ENCODE measurements at regions not wholly inside any gene's neighbourhood (a gene's known extent, or its start where the extent isn't known, plus 50 kb on each side); places are given as distances from the start of the nearest gene placed in this dataset.

GRCh38 chr7:54342458-54342857 lies 199.7 kb upstream of the VSTM2A start:
- TF ChIP-seq, protein P1, sequence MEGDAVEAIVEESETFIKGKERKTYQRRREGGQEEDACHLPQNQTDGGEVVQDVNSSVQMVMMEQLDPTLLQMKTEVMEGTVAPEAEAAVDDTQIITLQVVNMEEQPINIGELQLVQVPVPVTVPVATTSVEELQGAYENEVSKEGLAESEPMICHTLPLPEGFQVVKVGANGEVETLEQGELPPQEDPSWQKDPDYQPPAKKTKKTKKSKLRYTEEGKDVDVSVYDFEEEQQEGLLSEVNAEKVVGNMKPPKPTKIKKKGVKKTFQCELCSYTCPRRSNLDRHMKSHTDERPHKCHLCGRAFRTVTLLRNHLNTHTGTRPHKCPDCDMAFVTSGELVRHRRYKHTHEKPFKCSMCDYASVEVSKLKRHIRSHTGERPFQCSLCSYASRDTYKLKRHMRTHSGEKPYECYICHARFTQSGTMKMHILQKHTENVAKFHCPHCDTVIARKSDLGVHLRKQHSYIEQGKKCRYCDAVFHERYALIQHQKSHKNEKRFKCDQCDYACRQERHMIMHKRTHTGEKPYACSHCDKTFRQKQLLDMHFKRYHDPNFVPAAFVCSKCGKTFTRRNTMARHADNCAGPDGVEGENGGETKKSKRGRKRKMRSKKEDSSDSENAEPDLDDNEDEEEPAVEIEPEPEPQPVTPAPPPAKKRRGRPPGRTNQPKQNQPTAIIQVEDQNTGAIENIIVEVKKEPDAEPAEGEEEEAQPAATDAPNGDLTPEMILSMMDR (IDR thresholded peaks at IDR 0.05; ENCODE audit: insufficient read depth, low read depth, low read length) = no peak
- H3K4me3 ChIP-seq (ENCODE audit: low read depth, low read length) = no peak overlapping the region
- DNase-seq (ENCODE audit: low read depth) = no peak

DNA sequence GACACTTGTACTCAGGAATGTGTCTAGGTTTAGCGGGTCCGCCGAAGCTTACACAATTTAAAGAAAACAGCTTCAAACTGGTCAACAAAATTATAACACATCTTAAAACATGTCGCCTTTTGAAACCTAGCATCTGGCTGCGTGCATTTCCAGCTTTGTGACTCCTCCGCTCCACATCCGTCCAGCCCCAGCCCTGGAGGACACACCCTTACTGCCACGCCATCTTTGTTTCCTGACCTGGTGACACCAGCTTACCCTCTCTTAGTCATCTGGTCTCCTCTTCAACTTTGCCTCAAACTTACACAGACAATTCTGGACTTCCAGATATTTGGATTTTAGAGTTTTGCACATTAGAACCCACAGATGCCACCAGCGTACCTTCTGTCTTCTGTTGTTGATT lies 198.7 kb upstream of the VSTM2A start:
- no peak overlapping the region for H3K4me3 ChIP-seq (ENCODE audit: low read depth, low read length)
- DNase-seq (ENCODE audit: low read depth) = peak; percentile 6
- TF ChIP-seq, protein P1 (IDR thresholded peaks at IDR 0.05; ENCODE audit: insufficient read depth, low read depth, low read length) = no peak

- TF ChIP-seq, protein P1 (IDR thresholded peaks at IDR 0.05; ENCODE audit: insufficient read depth, low read depth, low read length) = no peak
- no peak overlapping the region for H3K4me3 ChIP-seq (ENCODE audit: low read depth, low read length)
- no peak for DNase-seq (ENCODE audit: low read depth)
Measured at GRCh38 chr7:54345746-54346145, 196.4 kb upstream of the VSTM2A start.

- no peak for DNase-seq (ENCODE audit: low read depth)
- H3K4me3 ChIP-seq (ENCODE audit: low read depth, low read length) = no peak overlapping the region
- TF ChIP-seq, protein P1 (IDR thresholded peaks at IDR 0.05; ENCODE audit: insufficient read depth, low read depth, low read length) = no peak
Measured at GRCh38 chr7:54349229-54349628, 192.9 kb upstream of the VSTM2A start.

- TF ChIP-seq, protein P1 (IDR thresholded peaks at IDR 0.05; ENCODE audit: insufficient read depth, low read depth, low read length) = no peak
- DNase-seq (ENCODE audit: low read depth) = peak; percentile 21
- no peak overlapping the region for H3K4me3 ChIP-seq (ENCODE audit: low read depth, low read length)
Measured at GRCh38 chr7:54354436-54354835, 187.7 kb upstream of the VSTM2A start.

DNA sequence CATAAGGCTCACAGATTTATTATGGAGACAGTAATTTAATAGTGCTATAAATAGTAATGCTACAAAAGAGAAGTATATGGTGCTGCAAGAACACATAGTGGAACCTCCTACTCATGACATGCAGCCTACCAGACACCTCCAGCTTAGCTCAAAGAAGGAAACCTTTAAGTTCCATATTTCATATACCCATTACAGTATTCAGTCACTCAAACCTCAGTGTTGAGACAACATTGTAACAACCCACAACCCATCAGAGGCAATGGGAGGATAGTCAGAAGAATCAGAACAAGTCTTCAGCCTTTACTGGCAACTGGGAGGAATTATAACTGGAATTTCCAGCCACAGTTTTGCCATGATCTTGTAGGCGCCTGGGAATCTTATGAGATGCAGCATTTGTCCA lies 186.3 kb upstream of the VSTM2A start:
- no peak for DNase-seq (ENCODE audit: low read depth)
- H3K4me3 ChIP-seq (ENCODE audit: low read depth, low read length) = no peak overlapping the region
- TF ChIP-seq, protein P1 (IDR thresholded peaks at IDR 0.05; ENCODE audit: insufficient read depth, low read depth, low read length) = no peak

- no peak overlapping the region for H3K4me3 ChIP-seq (ENCODE audit: low read depth, low read length)
- TF ChIP-seq, protein P1 (IDR thresholded peaks at IDR 0.05; ENCODE audit: insufficient read depth, low read depth, low read length) = no peak
- no peak for DNase-seq (ENCODE audit: low read depth)
Measured at GRCh38 chr7:54360075-54360840, 181.9 kb upstream of the VSTM2A start.
